IMR-90 (cell line): ENCODE measurements at regions not wholly inside any gene's neighbourhood (a gene's known extent, or its start where the extent isn't known, plus 50 kb on each side); places are given as distances from the start of the nearest gene placed in this dataset.

Source experiments
- ATAC-seq: fragments of 200-7000 bp; cut with Tn5 transposase; 2 replicates; pipeline ENCODE4 v1.9.1; 2020; ENCODE audit warnings: low read depth, mild to moderate bottlenecking, moderate library complexity
- BruUV-seq: library from RNA; stranded (reverse); fragments of 400-500 nt; replicated peaks from 2 replicates; lab custom pipeline; 2021; lab: Mats Ljungman, UMichigan
- CTCF ChIA-PET: fragments of 300-600 bp; formaldehyde crosslinking; extraction: SDS; loops from one replicate; lab custom pipeline; 2021; ENCODE audit warnings: antibody characterized with exemption; lab: Yijun Ruan, JAX
- POLR2A ChIA-PET: fragments of 300-600 bp; sonication (Branson Sonifier 250); formaldehyde crosslinking; loops from one replicate; lab custom pipeline; 2022; ENCODE audit warnings: antibody characterized with exemption; ENCODE audit not compliant: unreplicated experiment; lab: Charles Lee
- DNase-seq: peaks from one replicate; pipeline ENCODE4 v3.0.0; 2013
- H2AFZ ChIP-seq: replicated peaks from 2 replicates; pipeline ENCODE3; 2013; ENCODE audit warnings: low read length, mild to moderate bottlenecking; ENCODE audit not compliant: poor library complexity
- H2AK5ac ChIP-seq: 2 replicates; pipeline ENCODE4 v1.6.1; 2013; ENCODE audit warnings: low read depth, low read length, inconsistent platforms
- H2AK9ac ChIP-seq: replicated peaks from 2 replicates; pipeline ENCODE3; 2013; ENCODE audit warnings: mild to moderate bottlenecking, low read depth, low read length, moderate library complexity; ENCODE audit not compliant: poor library complexity
- H2BK120ac ChIP-seq: 2 replicates; pipeline ENCODE4 v1.6.1; 2013; ENCODE audit warnings: low read depth, low read length, inconsistent platforms
- H2BK15ac ChIP-seq: 3 replicates; pipeline ENCODE4 v1.6.1; 2013; ENCODE audit warnings: low read depth, low read length, inconsistent platforms
- H2BK20ac ChIP-seq: 2 replicates; pipeline ENCODE4 v1.6.1; 2013; ENCODE audit warnings: low read depth, mild to moderate bottlenecking, inconsistent platforms, low read length, moderate library complexity
- H2BK5ac ChIP-seq: 2 replicates; pipeline ENCODE4 v1.6.1; 2013; ENCODE audit warnings: mild to moderate bottlenecking, low read depth, low read length, inconsistent platforms; ENCODE audit not compliant: poor library complexity, severe bottlenecking
- H3K14ac ChIP-seq: replicated peaks from 2 replicates; pipeline ENCODE4 v1.6.1; 2013; ENCODE audit warnings: low read depth, low read length, inconsistent platforms
- H3K18ac ChIP-seq: 2 replicates; pipeline ENCODE4 v1.6.1; 2013; ENCODE audit warnings: low read depth, low read length, control low read depth
- H3K23ac ChIP-seq: 2 replicates; pipeline ENCODE4 v1.6.1; 2013; ENCODE audit warnings: low read depth, low read length, inconsistent platforms
- H3K27ac ChIP-seq: 2 replicates; pipeline ENCODE4 v1.5.1; 2013; ENCODE audit warnings: mild to moderate bottlenecking, control low read depth, low read length; ENCODE audit not compliant: insufficient read depth
- H3K27me3 ChIP-seq: 2 replicates; pipeline ENCODE4 v1.6.1; 2013; ENCODE audit warnings: low read length; ENCODE audit not compliant: control insufficient read depth, insufficient read depth
- H3K36me3 ChIP-seq: 2 replicates; pipeline ENCODE4 v1.6.1; 2013; ENCODE audit warnings: low read length, mixed read lengths; ENCODE audit not compliant: control insufficient read depth, insufficient read depth
- H3K4ac ChIP-seq: 2 replicates; pipeline ENCODE4 v1.6.1; 2013; ENCODE audit warnings: low read depth, low read length, inconsistent platforms
- H3K4me1 ChIP-seq: 2 replicates; pipeline ENCODE4 v1.6.1; 2013; ENCODE audit warnings: low read length, mixed read lengths; ENCODE audit not compliant: control insufficient read depth, insufficient read depth
- H3K4me2 ChIP-seq: 2 replicates; pipeline ENCODE4 v1.6.1; 2013; ENCODE audit warnings: low read depth, mild to moderate bottlenecking, control low read depth, low read length, moderate library complexity
- H3K4me3 ChIP-seq: 2 replicates; pipeline ENCODE4 v1.5.1; 2013; ENCODE audit warnings: low read depth, mild to moderate bottlenecking, control low read depth, low read length, moderate library complexity; ENCODE audit not compliant: insufficient read depth
- H3K56ac ChIP-seq: 2 replicates; pipeline ENCODE4 v1.6.1; 2013; ENCODE audit warnings: low read length, inconsistent platforms; ENCODE audit not compliant: insufficient read depth; ENCODE audit errors: extremely low read depth
- H3K79me1 ChIP-seq, 2 experiments: 2 replicates each; pipeline ENCODE4 v1.6.1; 2013; ENCODE audit warnings: low read length in 2 of 2, inconsistent platforms in 1 of 2, low read depth in 1 of 2
- H3K9ac ChIP-seq: 2 replicates; pipeline ENCODE4 v1.6.1; 2013; ENCODE audit warnings: low read depth, low read length, control low read depth
- H3K9me1 ChIP-seq: 2 replicates; pipeline ENCODE4 v1.6.1; 2013; ENCODE audit warnings: low read length, inconsistent platforms; ENCODE audit not compliant: insufficient read depth
- H3K9me3 ChIP-seq: 2 replicates; pipeline ENCODE4 v1.6.1; 2013; ENCODE audit warnings: low read length; ENCODE audit not compliant: control insufficient read depth, insufficient read depth
- H4K20me1 ChIP-seq: 2 replicates; pipeline ENCODE4 v1.6.1; 2013; ENCODE audit warnings: low read length, inconsistent platforms; ENCODE audit not compliant: insufficient read depth
- H4K5ac ChIP-seq: 2 replicates; pipeline ENCODE4 v1.6.1; 2013; ENCODE audit warnings: mild to moderate bottlenecking, low read depth, low read length, control low read depth
- H4K8ac ChIP-seq, 2 experiments: 2 replicates each; pipeline ENCODE4 v1.6.1; 2013; ENCODE audit warnings: low read depth in 2 of 2, low read length in 2 of 2, control low read depth in 1 of 2, inconsistent platforms in 1 of 2
- H4K91ac ChIP-seq: 2 replicates; pipeline ENCODE4 v1.6.1; 2013; ENCODE audit warnings: low read depth, low read length, inconsistent platforms; ENCODE audit not compliant: insufficient read depth
- MAZ ChIP-seq: IDR thresholded peaks from 2 replicates; pipeline ENCODE4 v1.6.1; 2012; ENCODE audit warnings: low read depth, mild to moderate bottlenecking, low read length, improper control_type of control experiment, moderate library complexity, borderline replicate concordance
- WGBS, 2 experiments: methylation state at CpG; one replicate each; pipeline versions ENCODE4 v1.1.5 to v1.1.7; 2013; ENCODE audit warnings: missing lambda C conversion rate in 2 of 2; ENCODE audit not compliant: insufficient read length in 1 of 2; ENCODE audit errors: extremely low coverage in 2 of 2; 5-methylcytosine and 5-hydroxymethylcytosine counted together
- dilution Hi-C: fragments of 300-500 bp; cut with HindIII; formaldehyde crosslinking; loops from one replicate; pipeline ENCODE4 v1.14.3; 2018; ENCODE audit warnings: low sequenced_read_pairs; ENCODE audit not compliant: unreplicated experiment
- in situ Hi-C: fragments of 300-500 bp; cut with MboI; formaldehyde crosslinking; loops from 3 replicates; pipeline ENCODE4 v1.14.3; 2019; ENCODE audit warnings: low sequenced_read_pairs, inconsistent platforms, mixed read lengths
- intact Hi-C: fragments of 100-400 bp; cut with micrococcal nuclease; formaldehyde crosslinking; loops from 2 replicates; pipeline ENCODE4 v1.10.0; 2022
- TF ChIP-seq, protein P1 (sequence below): fragments of 150-350 bp; IDR thresholded peaks from 2 replicates; pipeline ENCODE4 v1.6.1; 2016; ENCODE audit warnings: low read depth, mild to moderate bottlenecking, low read length, moderate library complexity, borderline replicate concordance

DNA sequence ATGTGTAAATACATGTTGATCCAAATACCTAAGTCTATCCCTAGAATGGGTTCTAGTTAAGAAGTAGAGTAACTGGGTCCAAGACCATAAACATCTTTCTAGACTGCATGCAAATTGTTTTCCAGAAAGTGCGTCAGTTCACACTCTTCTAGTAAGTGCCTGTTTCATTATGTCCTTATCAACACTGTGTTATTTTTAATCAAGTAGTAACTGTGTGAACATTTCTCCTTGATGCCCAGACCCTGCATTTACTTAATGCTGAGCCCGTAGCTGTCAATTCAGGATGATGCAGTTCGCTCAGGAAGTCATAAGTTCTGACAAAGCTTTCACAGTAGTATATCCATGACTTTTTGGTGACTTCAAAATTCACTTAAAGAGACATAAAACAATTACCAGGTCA is 374.8 kb downstream of the OTUD1 start:
- Histone ChIP-seq H4K20me1 (no peaks in the 10 kb centered on the region), H2AFZ (no peak overlapping the region), H3K9me1 (no peaks in the 10 kb centered on the region), H2AK5ac (no peak overlapping the region), H3K4ac (no peak overlapping the region), H2BK5ac (no peak overlapping the region), H3K18ac (no peak overlapping the region), H3K9me3 (peaks cover 2% of the 10 kb centered on the region; the same call in 1 of the 2 replicates), H3K27me3 (no peaks in the 10 kb centered on the region), H4K8ac (no peak overlapping the region), H3K23ac (no peak overlapping the region), H2BK15ac (no peak overlapping the region), H4K91ac (no peak overlapping the region), H2BK20ac (no peak overlapping the region), H3K27ac (no peak overlapping the region), H3K4me2 (no peak overlapping the region), H2AK9ac (no peak overlapping the region), H3K79me1 (no peaks in the 10 kb centered on the region), H3K9ac (no peak overlapping the region), H4K5ac (no peak overlapping the region), H3K4me3 (no peak overlapping the region), H3K4me1 (no peaks in the 10 kb centered on the region), H3K14ac (no peak overlapping the region), H3K56ac (no peak overlapping the region), H2BK120ac (no peak overlapping the region), H3K36me3 (no peaks in the 10 kb centered on the region)
- no TSS peak for BruUV-seq
- POLR2A ChIA-PET = no interaction called here
- no CpG with 5 or more reads among the region's 3 CpGs for WGBS, 2 experiments
- no peak for TF ChIP-seq MAZ
- TF ChIP-seq, protein P1, sequence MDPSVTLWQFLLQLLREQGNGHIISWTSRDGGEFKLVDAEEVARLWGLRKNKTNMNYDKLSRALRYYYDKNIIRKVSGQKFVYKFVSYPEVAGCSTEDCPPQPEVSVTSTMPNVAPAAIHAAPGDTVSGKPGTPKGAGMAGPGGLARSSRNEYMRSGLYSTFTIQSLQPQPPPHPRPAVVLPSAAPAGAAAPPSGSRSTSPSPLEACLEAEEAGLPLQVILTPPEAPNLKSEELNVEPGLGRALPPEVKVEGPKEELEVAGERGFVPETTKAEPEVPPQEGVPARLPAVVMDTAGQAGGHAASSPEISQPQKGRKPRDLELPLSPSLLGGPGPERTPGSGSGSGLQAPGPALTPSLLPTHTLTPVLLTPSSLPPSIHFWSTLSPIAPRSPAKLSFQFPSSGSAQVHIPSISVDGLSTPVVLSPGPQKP = no peak
- CTCF ChIA-PET = no interaction called here
- in situ Hi-C loops (no loop called here), intact Hi-C loops (no loop called here), dilution Hi-C loops (no loop called here)
- DNase-seq = no peak
- ATAC-seq = no peak
